Stomach (tissue), 8 donors: ENCODE measurements at regions not wholly inside any gene's neighbourhood (a gene's known extent, or its start where the extent isn't known, plus 50 kb on each side); places are given as distances from the start of the nearest gene placed in this dataset.

ENCODE experiments used
- DNase-seq, 2 donors: peaks; one replicate each; pipeline versions ENCODE4 v3.0.0 to v3.0.0-alpha.2; 2013 to 2019
- H3K27ac ChIP-seq, 5 donors: fragments of 200-600 bp in 4 of 5; sonication (generic) in 4 of 5; one replicate each; pipeline ENCODE4 v1.5.1; 2013 to 2019; ENCODE audit warnings: mild to moderate bottlenecking in 1 of 5, moderate library complexity in 1 of 5
- H3K27me3 ChIP-seq, 3 donors: fragments of 200-600 bp; sonication (generic); one replicate each; pipeline ENCODE4 v1.5.1; 2017 to 2019; ENCODE audit warnings: mixed run types in 1 of 3
- H3K36me3 ChIP-seq, 4 donors: fragments of 200-600 bp; sonication (generic); 1 replicate in 3 of 4; 2 replicates in 1 of 4; pipeline ENCODE4 v1.5.1; 2016 to 2019
- H3K4me1 ChIP-seq, 4 donors: fragments of 200-600 bp; sonication (generic); one replicate each; pipeline ENCODE4 v1.5.1; 2016 to 2019
- H3K4me3 ChIP-seq, 4 donors: fragments of 200-600 bp; sonication (generic) in 3 of 4; one replicate each; pipeline ENCODE4 v1.5.1; 2016 to 2019; ENCODE audit warnings: mild to moderate bottlenecking in 1 of 4
- H3K9me3 ChIP-seq, 4 donors: fragments of 200-600 bp; sonication (generic); one replicate each; pipeline ENCODE4 v1.5.1; 2016 to 2019
- EP300 ChIP-seq: sonication (generic); formaldehyde crosslinking; IDR thresholded peaks from one replicate; pipeline ENCODE4 v1.6.1; 2017; ENCODE audit warnings: antibody characterized with exemption
- POLR2A ChIP-seq, 4 donors: fragments of 450-650 bp; IDR thresholded peaks; one replicate each; pipeline ENCODE4 v1.6.1; 2016; ENCODE audit warnings: antibody characterized with exemption in 4 of 4, control low read depth in 2 of 4, mild to moderate bottlenecking in 1 of 4, moderate library complexity in 1 of 4
- POLR2AphosphoS5 ChIP-seq, 3 donors: sonication (generic); formaldehyde crosslinking; IDR thresholded peaks; one replicate each; pipeline ENCODE4 v1.6.1; 2016; ENCODE audit warnings: antibody characterized with exemption in 3 of 3
- WGBS, 5 donors: extraction: QIAGEN DNeasy Blood & Tissue Kit in 3 of 5; methylation state at CpG; one replicate each; pipeline versions ENCODE4 v1.1.5 to v1.1.7; 2013 to 2018; 5-methylcytosine and 5-hydroxymethylcytosine counted together
- intact Hi-C: fragments of 100-400 bp; cut with DNase I; formaldehyde crosslinking; loops from one replicate; pipeline ENCODE4 v1.15.1; 2023; ENCODE audit warnings: low total_unique reads
- TF ChIP-seq, protein P1 (sequence below), 7 experiments: fragments of 450-650 bp in 4 of 7; fragments of 200-600 bp in 3 of 7; sonication (generic) in 3 of 7; IDR thresholded peaks; one replicate each; pipeline ENCODE4 v1.5.1; 2016 to 2019; ENCODE audit warnings: antibody characterized with exemption in 7 of 7, control low read depth in 2 of 7, mild to moderate bottlenecking in 1 of 7
- donor health status: healthy with polysubstance abuse.
- donor health status: Bipolar disorder and iron deficiency.
- donor health status: healthy.

DNA sequence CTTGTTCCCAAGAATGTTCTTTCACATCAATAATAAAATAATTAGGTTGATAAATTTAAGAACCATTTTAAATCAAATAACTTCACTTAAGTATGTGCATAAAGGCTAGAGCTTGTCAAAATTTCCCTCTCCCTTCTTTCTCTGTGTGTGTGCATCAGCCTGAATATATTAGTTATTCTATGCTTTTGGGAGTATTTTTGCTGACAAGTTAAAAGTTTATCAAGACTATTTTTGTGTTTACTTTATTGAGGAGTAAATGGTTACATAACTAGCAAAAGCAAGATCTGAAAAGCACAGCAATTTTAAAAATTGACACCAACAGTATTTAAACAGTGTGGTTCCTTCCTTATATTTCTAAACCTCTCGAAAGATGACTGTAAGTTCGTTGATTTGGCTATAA lies 261.7 kb downstream of the ISL1 start:
- intact Hi-C loops, result no loop called here

DNA sequence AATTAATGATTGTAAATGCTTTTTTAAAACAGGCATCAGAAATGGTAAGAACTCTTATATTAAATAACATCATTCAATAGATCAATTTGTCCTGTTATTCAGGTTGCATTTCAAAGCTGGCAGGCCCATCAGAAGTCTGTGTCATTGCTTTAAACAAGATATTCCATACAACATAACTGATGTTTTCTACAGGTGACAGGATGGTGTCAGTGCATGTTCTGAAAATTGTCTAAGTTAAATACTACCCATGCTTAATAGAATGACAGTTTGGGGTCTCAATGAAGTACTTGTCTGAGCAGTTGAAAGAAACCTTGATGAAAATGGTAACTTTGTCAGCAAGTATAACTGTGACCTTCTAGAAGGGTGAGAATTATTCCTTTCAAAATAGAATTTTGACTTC lies 263.2 kb downstream of the ISL1 start:
- no peaks in the 10 kb centered on the region for H3K36me3 ChIP-seq
- no peaks in the 10 kb centered on the region for H3K27me3 ChIP-seq
- no peaks in the 10 kb centered on the region for H3K4me1 ChIP-seq
- intact Hi-C loops, result no loop called here
- TF ChIP-seq POLR2AphosphoS5 (IDR thresholded peaks at IDR 0.05) (no peak), EP300 (no peak), POLR2A (IDR thresholded peaks at IDR 0.05) (no peak)
- TF ChIP-seq, protein P1, sequence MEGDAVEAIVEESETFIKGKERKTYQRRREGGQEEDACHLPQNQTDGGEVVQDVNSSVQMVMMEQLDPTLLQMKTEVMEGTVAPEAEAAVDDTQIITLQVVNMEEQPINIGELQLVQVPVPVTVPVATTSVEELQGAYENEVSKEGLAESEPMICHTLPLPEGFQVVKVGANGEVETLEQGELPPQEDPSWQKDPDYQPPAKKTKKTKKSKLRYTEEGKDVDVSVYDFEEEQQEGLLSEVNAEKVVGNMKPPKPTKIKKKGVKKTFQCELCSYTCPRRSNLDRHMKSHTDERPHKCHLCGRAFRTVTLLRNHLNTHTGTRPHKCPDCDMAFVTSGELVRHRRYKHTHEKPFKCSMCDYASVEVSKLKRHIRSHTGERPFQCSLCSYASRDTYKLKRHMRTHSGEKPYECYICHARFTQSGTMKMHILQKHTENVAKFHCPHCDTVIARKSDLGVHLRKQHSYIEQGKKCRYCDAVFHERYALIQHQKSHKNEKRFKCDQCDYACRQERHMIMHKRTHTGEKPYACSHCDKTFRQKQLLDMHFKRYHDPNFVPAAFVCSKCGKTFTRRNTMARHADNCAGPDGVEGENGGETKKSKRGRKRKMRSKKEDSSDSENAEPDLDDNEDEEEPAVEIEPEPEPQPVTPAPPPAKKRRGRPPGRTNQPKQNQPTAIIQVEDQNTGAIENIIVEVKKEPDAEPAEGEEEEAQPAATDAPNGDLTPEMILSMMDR (IDR thresholded peaks at IDR 0.05), result no peak
- H3K27ac ChIP-seq, result no peak overlapping the region
- DNase-seq, result no peak
- H3K9me3 ChIP-seq, result no peaks in the 10 kb centered on the region
- H3K4me3 ChIP-seq, result no peak overlapping the region

More for the DNA sequence above, 261.7 kb downstream of the ISL1 start:
- TF ChIP-seq EP300, result no peak
- TF ChIP-seq POLR2A (IDR thresholded peaks at IDR 0.05), result no peak
- TF ChIP-seq, protein P1 (IDR thresholded peaks at IDR 0.05), result no peak
- no peak for TF ChIP-seq POLR2AphosphoS5 (IDR thresholded peaks at IDR 0.05)
- DNase-seq, result no peak
- Histone ChIP-seq H3K27ac (no peak overlapping the region), H3K4me3 (no peak overlapping the region), H3K9me3 (no peaks in the 10 kb centered on the region), H3K4me1 (no peaks in the 10 kb centered on the region), H3K36me3 (no peaks in the 10 kb centered on the region), H3K27me3 (no peaks in the 10 kb centered on the region)
- WGBS, 5 donors, result 73 to 80% (median 75%) methylated on average over 2 of the region's 2 CpGs

DNA sequence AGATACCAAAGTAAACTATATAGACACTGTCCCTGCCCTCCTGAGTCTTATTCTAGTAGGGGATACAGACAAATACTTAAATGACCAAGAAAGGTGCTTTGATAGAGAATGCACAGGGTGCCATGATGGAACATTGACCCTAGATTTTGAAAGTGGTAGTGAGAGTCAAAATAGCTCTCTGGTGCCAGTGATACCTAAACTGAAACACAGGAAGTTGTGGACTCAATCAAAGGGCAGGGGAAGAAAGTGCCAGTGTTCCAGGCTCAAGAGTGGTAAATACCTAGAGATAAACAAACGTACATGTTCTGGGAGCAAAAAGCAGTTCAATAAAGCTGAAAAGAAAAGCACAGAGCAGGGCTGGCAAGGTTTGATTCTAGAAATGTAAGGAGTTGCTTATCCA lies 267.6 kb downstream of the ISL1 start:
- Histone ChIP-seq H3K9me3 (no peaks in the 10 kb centered on the region), H3K36me3 (no peaks in the 10 kb centered on the region), H3K27ac (no peak overlapping the region), H3K4me3 (no peak overlapping the region), H3K4me1 (no peaks in the 10 kb centered on the region), H3K27me3 (no peaks in the 10 kb centered on the region)
- intact Hi-C loops, result no loop called here
- TF ChIP-seq POLR2A (IDR thresholded peaks at IDR 0.05), result no peak
- no peak for TF ChIP-seq POLR2AphosphoS5 (IDR thresholded peaks at IDR 0.05)
- TF ChIP-seq, protein P1 (IDR thresholded peaks at IDR 0.05), result no peak
- no peak for TF ChIP-seq EP300
- 28 to 63% (median 40%) methylated on average over 1 of the region's 1 CpG for WGBS, 5 donors
- DNase-seq, result no peak

DNA sequence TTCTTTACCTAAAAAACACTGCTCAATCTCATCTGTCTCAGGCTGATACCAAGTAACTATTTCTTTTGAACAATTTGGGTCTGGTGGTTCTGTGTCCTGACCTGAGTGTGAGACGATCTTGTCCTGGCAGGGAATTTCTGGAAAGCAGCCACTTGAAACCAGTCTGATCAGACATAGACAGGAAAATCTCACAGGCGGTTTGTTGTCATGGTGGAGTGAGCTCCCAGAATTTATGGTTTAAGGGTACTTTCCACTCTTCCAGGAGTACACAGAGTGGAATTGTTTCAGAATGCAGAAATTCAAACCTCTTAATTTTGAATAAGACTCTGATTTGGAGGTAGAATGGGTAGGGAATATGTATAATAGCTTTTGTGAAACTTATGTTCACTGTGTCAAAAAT lies 268.2 kb downstream of the ISL1 start:
- H3K36me3 ChIP-seq, result no peaks in the 10 kb centered on the region
- no peaks in the 10 kb centered on the region for H3K9me3 ChIP-seq
- intact Hi-C loops, result no loop called here
- DNase-seq, result no peak
- no peaks in the 10 kb centered on the region for H3K27me3 ChIP-seq
- TF ChIP-seq, protein P1 (IDR thresholded peaks at IDR 0.05), result no peak
- TF ChIP-seq POLR2A (IDR thresholded peaks at IDR 0.05), result no peak
- TF ChIP-seq EP300, result no peak
- no peak for TF ChIP-seq POLR2AphosphoS5 (IDR thresholded peaks at IDR 0.05)
- no peaks in the 10 kb centered on the region for H3K4me1 ChIP-seq
- no peak overlapping the region for H3K27ac ChIP-seq
- H3K4me3 ChIP-seq, result no peak overlapping the region
- 39 to 62% (median 52%) methylated on average over 2 of the region's 2 CpGs for WGBS, 5 donors
